ENCODE measurements at regions not wholly inside any gene's neighbourhood (a gene's known extent, or its start where the extent isn't known, plus 50 kb on each side); places are given as distances from the start of the nearest gene placed in this dataset.

DNA sequence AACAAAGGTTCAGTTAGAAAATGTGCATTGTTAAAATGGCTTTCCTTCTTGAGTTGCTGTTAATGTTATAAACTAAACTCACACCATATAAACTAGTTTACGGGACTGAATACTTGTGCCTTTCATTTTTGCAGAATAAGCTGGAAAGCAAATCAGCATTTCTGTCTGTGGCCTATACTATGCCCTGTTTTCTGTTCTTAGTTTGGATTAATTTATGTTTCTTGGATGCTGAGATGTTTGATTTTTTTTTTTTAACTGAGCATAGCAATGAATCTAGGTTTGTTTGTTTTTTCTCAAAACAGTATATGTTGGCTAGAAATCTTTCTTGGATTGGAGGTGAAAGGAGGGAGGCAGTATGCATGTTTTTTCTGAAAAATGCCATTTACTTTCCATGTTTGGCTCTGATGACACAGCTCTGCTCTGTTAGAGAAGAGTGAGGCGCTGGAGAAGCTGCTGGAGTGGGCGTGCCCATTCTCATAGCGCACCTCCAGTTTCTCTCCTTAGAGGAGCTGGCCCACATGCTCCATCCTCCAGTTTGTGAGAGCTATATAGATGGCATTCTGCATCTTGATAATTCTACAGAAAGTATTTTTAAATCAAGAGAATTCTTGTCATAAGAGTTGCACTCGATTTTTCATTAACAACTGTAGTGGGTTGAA lies 423.6 kb upstream of the TPM1 start:
- no peak for DNase-seq

GRCh38 chr15:62619526-62619925 lies 423.0 kb upstream of the TPM1 start:
- DNase-seq, result no peak

DNA sequence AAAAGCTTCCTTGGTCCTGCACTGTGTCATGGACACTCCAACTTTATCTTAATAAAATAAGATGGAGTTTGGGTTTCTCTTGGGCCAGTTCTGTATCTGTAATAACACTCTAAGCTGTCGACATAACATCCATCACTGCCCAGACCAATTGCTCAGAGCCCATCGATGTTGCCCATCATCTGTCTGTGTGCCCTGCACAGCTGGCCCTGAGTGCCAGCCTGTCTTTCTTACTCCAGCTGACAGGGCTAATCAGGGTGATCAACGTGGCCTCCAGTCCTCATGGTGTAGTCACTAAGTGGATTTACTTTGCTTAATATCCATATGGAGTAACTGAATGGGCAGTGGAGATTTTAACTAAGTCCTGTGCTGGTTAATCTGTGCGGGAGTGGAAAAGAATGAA lies 419.8 kb upstream of the TPM1 start:
- DNase-seq, result no peak

DNA sequence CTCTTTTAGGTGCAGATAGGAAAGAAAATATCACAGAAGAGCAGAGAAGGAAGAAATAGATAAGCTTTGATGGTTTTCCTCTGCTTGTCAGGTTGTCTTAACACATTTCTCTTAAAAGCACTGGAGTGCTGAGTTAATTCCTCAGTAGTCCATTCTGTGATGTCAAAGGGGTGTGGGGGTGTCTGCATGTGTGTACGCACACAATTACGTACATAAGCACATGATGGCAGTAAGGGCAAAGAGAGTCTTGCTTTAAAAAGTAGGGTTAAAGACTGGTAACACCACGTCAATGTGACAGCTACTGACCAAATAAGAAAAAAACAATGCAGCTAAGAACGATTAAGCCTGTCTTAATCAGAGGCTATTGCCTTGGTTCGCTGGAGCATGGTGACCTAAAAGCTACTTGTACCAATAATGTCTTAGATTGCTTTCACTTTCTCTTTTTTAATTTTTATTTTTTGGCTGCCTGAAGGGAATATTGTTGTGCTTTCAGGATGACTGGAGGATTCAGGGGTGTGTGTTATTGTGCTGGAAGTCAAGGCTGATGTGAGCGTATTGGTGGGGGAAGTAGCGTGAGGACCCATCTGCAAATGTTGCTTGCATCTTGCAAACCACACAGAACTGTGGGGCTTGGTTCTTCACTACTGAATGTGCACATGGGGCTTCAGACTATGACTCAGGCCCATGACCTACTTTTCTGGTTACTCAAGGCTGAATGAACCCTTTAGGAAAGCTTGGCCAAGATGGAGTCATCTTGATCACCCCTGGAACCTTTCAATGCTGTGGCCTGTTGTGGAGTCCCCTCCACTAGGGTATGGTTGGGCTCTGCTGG lies 417.8 kb upstream of the TPM1 start:
- DNase-seq, result no peak

DNA sequence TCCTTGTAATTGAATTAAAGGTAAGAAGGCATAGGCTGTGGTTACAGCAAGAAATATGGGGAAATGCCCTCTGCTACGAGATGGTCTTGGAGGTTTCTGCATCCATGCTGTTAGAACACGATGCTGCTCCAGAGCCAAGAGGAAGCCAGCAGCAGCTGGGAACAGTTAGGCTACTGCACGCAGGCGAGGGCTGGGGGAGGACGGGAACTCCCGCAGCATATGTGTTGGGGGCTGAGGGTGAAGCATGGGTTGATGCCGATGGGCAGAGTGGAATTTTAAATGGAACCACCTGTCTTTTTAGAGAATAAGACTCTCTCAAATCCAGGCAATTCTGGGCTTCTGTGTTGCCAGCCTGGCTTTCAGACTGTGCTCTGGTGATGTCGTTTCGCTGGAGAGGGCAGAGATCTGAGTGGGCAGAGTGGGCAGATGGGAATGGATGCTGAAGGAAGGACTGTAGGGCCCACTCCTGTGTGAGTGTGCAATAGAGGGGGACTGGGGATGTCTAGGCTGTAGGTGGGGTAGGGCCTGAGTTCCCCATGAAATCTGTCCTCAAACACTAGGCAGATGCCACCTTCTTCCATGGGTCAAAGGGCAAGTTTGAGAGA lies 417.0 kb upstream of the TPM1 start:
- DNase-seq, result no peak

DNA sequence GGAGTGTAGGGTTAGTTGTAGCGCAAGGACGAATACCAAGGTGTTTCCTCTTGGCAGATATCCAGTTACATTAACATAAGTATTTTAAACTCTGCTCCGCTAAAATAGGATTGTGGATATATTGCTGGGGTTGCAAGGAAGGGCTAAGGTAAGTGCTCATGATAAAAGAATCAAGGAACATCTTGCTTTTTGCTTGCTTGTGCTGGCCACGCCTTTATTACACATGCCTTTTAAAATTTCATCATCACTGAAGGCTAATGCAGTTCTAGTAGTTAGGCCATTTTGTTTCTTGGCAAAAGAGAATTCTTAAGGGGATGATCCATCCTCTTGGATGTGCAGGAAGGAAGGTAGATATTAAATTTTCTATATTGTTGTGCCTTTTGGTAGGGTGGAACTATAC lies 415.6 kb upstream of the TPM1 start:
- DNase-seq, result no peak

- no peak for DNase-seq
Observed at GRCh38 chr15:62631076-62631724, 411.3 kb upstream of the TPM1 start.

- DNase-seq, result no peak
Observed at GRCh38 chr15:62636823-62637573, 405.5 kb upstream of the TPM1 start.

GRCh38 chr15:62637574-62637897 lies 405.0 kb upstream of the TPM1 start:
- no peak for DNase-seq

DNA sequence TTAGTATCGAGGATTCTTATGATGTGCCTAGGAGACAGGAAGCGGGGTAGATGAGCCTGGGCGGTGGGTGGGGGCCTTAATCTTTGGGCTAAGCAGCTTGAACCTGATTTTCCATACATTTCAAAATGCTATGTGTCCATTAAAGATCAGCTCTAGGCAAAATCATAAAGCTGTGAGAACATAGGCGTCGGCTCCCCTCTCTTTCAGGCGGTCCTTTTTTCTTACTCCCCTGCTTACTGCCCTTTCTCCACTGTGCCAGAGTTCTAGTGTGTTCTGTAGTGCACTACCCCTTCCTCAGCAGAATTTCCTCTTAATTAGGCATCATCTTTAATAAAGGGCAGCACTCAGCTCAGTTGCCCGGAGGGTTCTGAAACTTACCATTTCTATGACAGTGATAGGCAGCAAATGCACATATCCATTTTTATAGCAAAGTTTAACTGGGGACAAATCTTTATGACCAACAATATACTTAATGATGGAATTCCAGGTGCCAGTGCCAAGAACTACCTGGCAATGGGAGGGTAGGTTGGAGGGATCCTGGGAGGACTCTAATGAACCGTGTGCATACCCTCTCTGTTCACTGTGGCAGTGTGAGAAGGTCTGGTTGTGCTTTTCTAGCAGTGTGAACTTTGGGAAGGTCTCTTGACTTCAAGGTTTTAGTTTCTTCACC lies 404.5 kb upstream of the TPM1 start:
- DNase-seq, result no peak

DNA sequence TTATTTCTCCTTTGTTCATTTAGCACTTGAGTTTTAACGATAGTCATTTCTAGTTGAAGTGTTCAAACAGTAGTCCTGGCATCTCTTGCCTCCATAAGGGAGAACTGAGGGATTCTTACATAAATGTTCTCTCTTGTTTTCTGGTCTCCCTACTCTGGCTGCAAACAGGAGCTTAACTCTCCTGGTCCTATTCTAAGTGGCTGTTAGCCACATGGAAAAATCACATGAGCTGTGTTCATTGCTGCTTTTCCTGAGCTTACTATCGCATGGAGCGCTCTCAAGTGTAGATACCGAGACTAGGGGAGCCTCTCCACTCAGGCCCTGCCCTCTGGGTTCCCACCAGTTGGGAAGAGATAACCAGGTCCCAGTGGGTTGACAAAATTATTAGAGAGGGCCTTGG lies 403.1 kb upstream of the TPM1 start:
- DNase-seq, result no peak

DNA sequence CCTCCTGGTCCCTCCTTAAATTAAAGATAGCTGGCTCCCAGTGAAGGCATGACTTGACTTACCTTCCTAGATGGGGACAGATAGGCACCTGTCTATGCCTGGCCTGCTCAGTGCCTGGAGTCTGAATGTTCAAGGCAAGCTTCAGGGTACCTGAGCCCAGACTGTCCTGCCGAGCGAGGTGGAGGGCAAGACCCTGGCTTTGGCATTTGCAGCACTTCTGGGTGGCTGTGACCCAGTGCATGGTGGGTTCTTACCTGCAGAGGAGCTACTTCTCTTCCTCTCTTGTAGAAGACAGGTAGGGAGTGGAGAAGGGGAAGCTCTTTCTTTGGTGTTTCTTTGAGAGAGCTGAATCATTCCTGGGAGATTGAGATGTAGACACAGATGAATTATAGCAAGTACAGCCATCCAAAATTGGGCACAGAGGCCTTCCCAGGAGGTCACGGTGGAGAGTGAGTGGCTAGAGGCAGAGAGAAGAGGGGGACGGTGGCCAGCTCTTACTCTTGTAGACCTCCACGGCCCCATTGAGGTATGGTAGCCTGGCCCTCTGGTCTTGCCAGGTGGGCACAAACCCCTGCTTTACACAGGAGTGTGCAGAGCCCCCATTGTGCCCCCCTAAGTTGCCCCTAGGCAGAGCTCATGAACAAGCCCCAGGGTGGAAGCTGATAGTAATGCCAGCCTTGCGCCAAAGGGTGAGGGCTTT lies 402.5 kb upstream of the TPM1 start:
- DNase-seq, result no peak

GRCh38 chr15:62641825-62642224 lies 400.7 kb upstream of the TPM1 start:
- DNase-seq, result no peak

- no peak for DNase-seq
Observed at GRCh38 chr15:62643572-62643971, 399.0 kb upstream of the TPM1 start.

- no peak for DNase-seq
Observed at GRCh38 chr15:62644216-62644888, 398.2 kb upstream of the TPM1 start.

DNA sequence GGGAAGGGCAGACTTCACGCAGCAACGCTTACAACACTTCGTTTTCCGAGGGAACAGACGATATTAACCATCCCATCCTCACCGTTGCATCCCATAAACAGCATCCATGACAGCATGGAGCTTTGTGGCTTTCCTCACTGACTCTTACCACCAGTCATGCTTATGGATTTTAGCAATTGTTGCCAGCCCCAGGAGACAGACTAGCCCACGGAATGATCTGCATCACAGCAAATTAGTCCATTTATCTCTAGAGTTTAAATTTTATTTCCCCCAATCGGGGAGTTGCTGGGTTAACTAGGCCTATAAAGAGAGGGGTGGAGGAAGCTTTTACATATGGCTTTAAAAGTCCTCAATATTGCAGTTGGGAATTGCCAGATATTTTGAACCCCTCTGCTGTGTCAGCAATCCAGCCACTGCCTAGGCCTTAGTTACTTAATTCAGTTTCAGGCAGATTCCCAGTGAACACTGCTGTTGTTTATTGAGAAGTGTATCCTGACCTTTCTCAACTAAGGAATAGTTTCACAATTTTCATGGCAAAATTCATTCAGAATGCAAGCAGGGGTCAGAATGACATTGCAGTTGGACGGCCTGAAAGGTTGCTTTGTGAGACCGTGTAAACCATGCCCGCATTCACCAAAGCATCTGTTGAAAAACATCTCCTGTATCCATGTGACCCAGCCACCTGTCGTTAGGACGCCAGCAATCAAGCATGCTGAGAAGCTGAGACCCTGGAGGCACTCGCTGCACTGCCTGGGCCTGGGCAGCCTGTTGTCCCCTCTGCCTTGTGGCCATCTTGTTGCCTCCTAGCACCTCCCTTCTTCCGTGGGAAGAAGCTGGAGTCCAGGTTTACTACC lies 397.4 kb upstream of the TPM1 start:
- no peak for DNase-seq

GRCh38 chr15:62647202-62647842 lies 395.2 kb upstream of the TPM1 start:
- DNase-seq, result no peak

DNA sequence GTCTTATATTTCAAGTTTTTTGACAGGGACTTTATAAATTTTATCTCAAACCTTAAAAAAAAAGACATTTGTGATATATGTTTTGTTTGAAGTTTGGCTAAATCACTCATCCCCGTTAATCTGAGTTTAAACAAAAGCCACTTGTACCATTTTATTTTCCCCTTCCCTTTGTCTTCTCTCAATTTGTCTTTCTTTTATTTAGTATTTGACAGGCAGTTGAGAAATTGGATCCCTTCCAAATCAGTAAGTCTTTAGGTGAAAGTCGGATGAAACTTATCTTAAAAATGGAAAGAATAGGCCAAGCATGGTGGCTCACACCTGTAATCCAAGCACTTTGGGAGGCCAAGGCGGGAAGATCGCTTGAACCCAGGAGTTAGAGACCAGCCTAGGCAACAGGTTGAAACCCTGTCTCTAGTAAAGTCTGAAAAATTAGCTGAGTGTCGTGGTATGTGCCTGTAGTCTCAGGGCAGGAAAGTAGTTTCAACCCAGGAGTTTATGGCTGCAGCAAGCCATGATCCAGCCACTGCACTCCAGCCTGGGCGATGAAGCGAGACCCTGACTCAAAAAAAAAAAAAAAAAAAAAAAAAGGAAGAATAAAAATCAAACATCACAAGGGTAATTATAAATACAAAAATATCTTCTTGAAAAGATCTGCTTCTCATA lies 394.6 kb upstream of the TPM1 start:
- no peak for DNase-seq

DNA sequence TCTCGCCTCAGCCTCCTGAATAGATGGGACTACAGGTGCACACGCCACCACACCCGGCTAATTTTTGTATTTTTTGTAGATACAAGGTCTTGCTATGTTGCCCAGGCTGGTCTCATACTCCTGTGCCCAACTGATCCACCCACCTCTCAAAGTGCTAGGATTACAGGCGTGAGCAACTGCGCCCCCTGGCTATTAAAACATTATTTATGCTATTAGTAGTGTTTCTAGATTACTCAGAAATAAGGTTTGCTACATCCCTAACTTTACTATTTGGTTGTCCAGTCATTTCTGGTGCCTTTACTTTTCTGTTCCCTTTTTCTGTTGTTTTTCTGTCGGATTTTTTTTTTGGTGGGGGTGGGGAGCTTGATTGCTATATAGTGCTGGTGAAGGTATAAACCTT lies 393.6 kb upstream of the TPM1 start:
- no peak for DNase-seq
